Skeletal muscle satellite cell (primary cell): ENCODE measurements at regions not wholly inside any gene's neighbourhood (a gene's known extent, or its start where the extent isn't known, plus 50 kb on each side); places are given as distances from the start of the nearest gene placed in this dataset.
"Not testable (repeated sequence)": the region's sequence is repeated elsewhere in the genome, so short reads cannot be mapped to it uniquely, and the experiment has no call there.

Experiments
- H3K27me3 ChIP-seq: 2 replicates; pipeline ENCODE4 v1.7.0; 2013; ENCODE audit warnings: low read length; ENCODE audit not compliant: control insufficient read depth, insufficient read depth
- H3K36me3 ChIP-seq: 2 replicates; pipeline ENCODE4 v1.7.0; 2013; ENCODE audit warnings: mild to moderate bottlenecking, control low read depth, low read length; ENCODE audit not compliant: insufficient read depth
- H3K4me1 ChIP-seq: 2 replicates; pipeline ENCODE4 v1.7.0; 2013; ENCODE audit warnings: low read length; ENCODE audit not compliant: control insufficient read depth, insufficient read depth
- H3K4me2 ChIP-seq: 2 replicates; pipeline ENCODE4 v1.7.0; 2013; ENCODE audit warnings: mild to moderate bottlenecking, low read length
- H3K4me3 ChIP-seq: 2 replicates; pipeline ENCODE4 v1.7.0; 2013; ENCODE audit warnings: low read length
- H3K9ac ChIP-seq: 2 replicates; pipeline ENCODE4 v1.7.0; 2013; ENCODE audit warnings: mild to moderate bottlenecking, low read depth, low read length, moderate library complexity
- H3K9me3 ChIP-seq: replicated peaks from 2 replicates; pipeline ENCODE4 v1.7.0; 2013; ENCODE audit warnings: mild to moderate bottlenecking, control low read depth, low read length

GRCh38 chr6:159541296-159541695 lies 151.7 kb downstream of the SOD2 start:
- H3K27me3 ChIP-seq: peaks cover 6% of the 10 kb centered on the region
- H3K4me2 ChIP-seq: no peak overlapping the region
- no peaks in the 10 kb centered on the region for H3K9me3 ChIP-seq

GRCh38 chr6:159540883-159541282 lies 152.2 kb downstream of the SOD2 start:
- no peaks in the 10 kb centered on the region for H3K36me3 ChIP-seq
- no peak overlapping the region for H3K4me3 ChIP-seq
- H3K4me2 ChIP-seq: no peak overlapping the region
- H3K27me3 ChIP-seq: peaks cover 6% of the 10 kb centered on the region
- H3K4me1 ChIP-seq: no peaks in the 10 kb centered on the region
- H3K9me3 ChIP-seq: no peaks in the 10 kb centered on the region
- no peak overlapping the region for H3K9ac ChIP-seq

More at GRCh38 chr6:159541296-159541695, 151.7 kb downstream of the SOD2 start:
- no peak overlapping the region for H3K4me3 ChIP-seq
- no peak overlapping the region for H3K9ac ChIP-seq
- no peaks in the 10 kb centered on the region for H3K4me1 ChIP-seq
- H3K36me3 ChIP-seq: no peaks in the 10 kb centered on the region

- H3K9ac ChIP-seq: no peak overlapping the region
- peaks cover 12% of the 10 kb centered on the region for H3K27me3 ChIP-seq
- H3K4me3 ChIP-seq: no peak overlapping the region
- H3K36me3 ChIP-seq: no peaks in the 10 kb centered on the region
- H3K4me1 ChIP-seq: no peaks in the 10 kb centered on the region
- H3K4me2 ChIP-seq: no peak overlapping the region
- no peaks in the 10 kb centered on the region for H3K9me3 ChIP-seq
Measured at GRCh38 chr6:159540152-159540551, 152.9 kb downstream of the SOD2 start.

- not testable (repeated sequence) for H3K4me2 ChIP-seq, H3K4me3 ChIP-seq, H3K4me1 ChIP-seq, H3K36me3 ChIP-seq, H3K9ac ChIP-seq, H3K9me3 ChIP-seq
- H3K27me3 ChIP-seq: peaks cover 12% of the 10 kb centered on the region
Measured at GRCh38 chr6:159538031-159538430, 155.0 kb downstream of the SOD2 start.

- Histone ChIP-seq H3K9me3 (no peaks in the 10 kb centered on the region), H3K36me3 (no peaks in the 10 kb centered on the region)
Measured at GRCh38 chr6:159535656-159536350, 157.2 kb downstream of the SOD2 start.

GRCh38 chr6:159533568-159533967 lies 159.5 kb downstream of the SOD2 start:
- Histone ChIP-seq H3K4me2 (no peak overlapping the region), H3K36me3 (no peaks in the 10 kb centered on the region), H3K27me3 (peaks cover 6% of the 10 kb centered on the region), H3K4me1 (no peaks in the 10 kb centered on the region), H3K9me3 (no peaks in the 10 kb centered on the region), H3K9ac (no peak overlapping the region), H3K4me3 (no peak overlapping the region)

More at GRCh38 chr6:159535656-159536350, 157.2 kb downstream of the SOD2 start:
- Histone ChIP-seq H3K4me3 (no peak overlapping the region), H3K27me3 (peaks cover 12% of the 10 kb centered on the region), H3K4me1 (no peaks in the 10 kb centered on the region), H3K4me2 (no peak overlapping the region), H3K9ac (no peak overlapping the region)

GRCh38 chr6:159533016-159533415 lies 160.0 kb downstream of the SOD2 start:
- Histone ChIP-seq H3K36me3 (no peaks in the 10 kb centered on the region), H3K4me2 (no peak overlapping the region), H3K4me3 (no peak overlapping the region), H3K9me3 (no peaks in the 10 kb centered on the region), H3K4me1 (no peaks in the 10 kb centered on the region), H3K9ac (no peak overlapping the region), H3K27me3 (peaks cover 6% of the 10 kb centered on the region)

- no peaks in the 10 kb centered on the region for H3K9me3 ChIP-seq
- H3K27me3 ChIP-seq: peaks cover 6% of the 10 kb centered on the region
- no peaks in the 10 kb centered on the region for H3K36me3 ChIP-seq
- no peak overlapping the region for H3K9ac ChIP-seq
- no peaks in the 10 kb centered on the region for H3K4me1 ChIP-seq
- H3K4me2 ChIP-seq: no peak overlapping the region
- no peak overlapping the region for H3K4me3 ChIP-seq
Measured at GRCh38 chr6:159532155-159532554, 160.9 kb downstream of the SOD2 start.

GRCh38 chr6:159529934-159530333 lies 163.1 kb downstream of the SOD2 start:
- H3K4me2 ChIP-seq: no peak overlapping the region
- no peaks in the 10 kb centered on the region for H3K9me3 ChIP-seq
- no peak overlapping the region for H3K4me3 ChIP-seq
- no peaks in the 10 kb centered on the region for H3K27me3 ChIP-seq
- H3K9ac ChIP-seq: no peak overlapping the region
- no peaks in the 10 kb centered on the region for H3K4me1 ChIP-seq
- H3K36me3 ChIP-seq: no peaks in the 10 kb centered on the region

- Histone ChIP-seq H3K27me3 (no peaks in the 10 kb centered on the region), H3K9me3 (no peaks in the 10 kb centered on the region), H3K4me2 (no peak overlapping the region), H3K4me1 (no peaks in the 10 kb centered on the region), H3K9ac (no peak overlapping the region), H3K4me3 (no peak overlapping the region), H3K36me3 (no peaks in the 10 kb centered on the region)
Measured at GRCh38 chr6:159527351-159527750, 165.7 kb downstream of the SOD2 start.

- Histone ChIP-seq H3K36me3 (no peaks in the 10 kb centered on the region), H3K27me3 (no peaks in the 10 kb centered on the region)
Measured at GRCh38 chr6:159525445-159526025, 167.5 kb downstream of the SOD2 start.

More at GRCh38 chr6:159525445-159526025, 167.5 kb downstream of the SOD2 start:
- Histone ChIP-seq H3K9me3 (no peaks in the 10 kb centered on the region), H3K9ac (no peak overlapping the region), H3K4me3 (no peak overlapping the region), H3K4me1 (no peaks in the 10 kb centered on the region), H3K4me2 (no peak overlapping the region)
